BLaER1 (cell line): ENCODE measurements at regions not wholly inside any gene's neighbourhood (a gene's known extent, or its start where the extent isn't known, plus 50 kb on each side); places are given as distances from the start of the nearest gene placed in this dataset.
"Not testable (repeated sequence)": the region's sequence is repeated elsewhere in the genome, so short reads cannot be mapped to it uniquely, and the experiment has no call there.

ENCODE experiments used
- H3K27ac ChIP-seq: shearing (Covaris generic); formaldehyde crosslinking; 2 replicates; pipeline ENCODE4 v1.8.1; 2022
- H3K27me3 ChIP-seq: shearing (Covaris generic); formaldehyde crosslinking; 2 replicates; pipeline ENCODE4 v1.8.1; 2022
- H3K36me3 ChIP-seq: shearing (Covaris generic); formaldehyde crosslinking; 2 replicates; pipeline ENCODE4 v1.8.1; 2022
- H3K4me1 ChIP-seq: shearing (Covaris generic); formaldehyde crosslinking; 2 replicates; pipeline ENCODE4 v1.8.1; 2022
- H3K4me2 ChIP-seq: shearing (Covaris generic); formaldehyde crosslinking; 2 replicates; pipeline ENCODE4 v1.8.1; 2022
- H3K4me3 ChIP-seq: shearing (Covaris generic); formaldehyde crosslinking; 2 replicates; pipeline ENCODE4 v1.8.1; 2022
- H3K9ac ChIP-seq: shearing (Covaris generic); formaldehyde crosslinking; 2 replicates; pipeline ENCODE4 v1.8.1; 2022
- H3K9me3 ChIP-seq: shearing (Covaris generic); formaldehyde crosslinking; 2 replicates; pipeline ENCODE4 v1.8.1; 2022
- H4K20me1 ChIP-seq: shearing (Covaris generic); formaldehyde crosslinking; 2 replicates; pipeline ENCODE4 v1.8.1; 2022
- Cebpa-rat ChIP-seq: shearing (Covaris generic); IDR thresholded peaks from 2 replicates; pipeline ENCODE4 v1.8.1; 2022

GRCh38 chr6:68039641-68040311 is 595.3 kb upstream of the ADGRB3 start:
- Histone ChIP-seq H3K27ac (peak overlapping the region; percentile 76), H3K9me3 (no peaks in the 10 kb centered on the region), H3K4me2 (peak overlapping the region; percentile 38), H4K20me1 (no peaks in the 10 kb centered on the region), H3K4me1 (no peaks in the 10 kb centered on the region), H3K9ac (peak overlapping the region; percentile 70), H3K27me3 (no peaks in the 10 kb centered on the region), H3K36me3 (no peaks in the 10 kb centered on the region), H3K4me3 (peak overlapping the region; percentile 57)
- no peak for TF ChIP-seq Cebpa-rat

- Histone ChIP-seq H3K9me3 (no peaks in the 10 kb centered on the region), H3K4me2 (no peak overlapping the region), H3K4me1 (no peaks in the 10 kb centered on the region), H4K20me1 (no peaks in the 10 kb centered on the region), H3K36me3 (no peaks in the 10 kb centered on the region), H3K27me3 (no peaks in the 10 kb centered on the region), H3K9ac (no peak overlapping the region), H3K4me3 (no peak overlapping the region), H3K27ac (no peak overlapping the region)
- no peak for TF ChIP-seq Cebpa-rat
These were observed 596.2 kb upstream of the ADGRB3 start for GRCh38 chr6:68038815-68039408.

- H3K36me3 ChIP-seq, result no peaks in the 10 kb centered on the region
- no peak overlapping the region for H3K9ac ChIP-seq
- H3K9me3 ChIP-seq, result no peaks in the 10 kb centered on the region
- H4K20me1 ChIP-seq, result no peaks in the 10 kb centered on the region
- H3K27me3 ChIP-seq, result no peaks in the 10 kb centered on the region
- no peak overlapping the region for H3K4me2 ChIP-seq
- H3K4me1 ChIP-seq, result no peaks in the 10 kb centered on the region
- H3K4me3 ChIP-seq, result no peak overlapping the region
- TF ChIP-seq Cebpa-rat, result no peak
- H3K27ac ChIP-seq, result no peak overlapping the region
These were observed 602.9 kb upstream of the ADGRB3 start for GRCh38 chr6:68032217-68032616.

- H3K4me3 ChIP-seq, result no peak overlapping the region
- H3K4me1 ChIP-seq, result no peaks in the 10 kb centered on the region
- H3K36me3 ChIP-seq, result no peaks in the 10 kb centered on the region
- no peak overlapping the region for H3K9ac ChIP-seq
- H3K9me3 ChIP-seq, result no peaks in the 10 kb centered on the region
- no peaks in the 10 kb centered on the region for H4K20me1 ChIP-seq
- no peaks in the 10 kb centered on the region for H3K27me3 ChIP-seq
- H3K27ac ChIP-seq, result no peak overlapping the region
- H3K4me2 ChIP-seq, result no peak overlapping the region
- no peak for TF ChIP-seq Cebpa-rat
These were observed 604.0 kb upstream of the ADGRB3 start for GRCh38 chr6:68031054-68031453.

- Histone ChIP-seq H3K9ac (no peak overlapping the region), H3K27me3 (no peaks in the 10 kb centered on the region), H3K4me3 (no peak overlapping the region), H3K9me3 (no peaks in the 10 kb centered on the region), H3K4me1 (no peaks in the 10 kb centered on the region), H4K20me1 (no peaks in the 10 kb centered on the region), H3K27ac (no peak overlapping the region), H3K36me3 (no peaks in the 10 kb centered on the region), H3K4me2 (no peak overlapping the region)
- TF ChIP-seq Cebpa-rat, result no peak
These were observed 608.6 kb upstream of the ADGRB3 start for GRCh38 chr6:68026483-68026882.

- Histone ChIP-seq H3K9me3 (no peaks in the 10 kb centered on the region), H3K4me2 (no peak overlapping the region), H3K9ac (no peak overlapping the region), H4K20me1 (no peaks in the 10 kb centered on the region), H3K27me3 (no peaks in the 10 kb centered on the region), H3K4me3 (no peak overlapping the region), H3K27ac (no peak overlapping the region), H3K4me1 (no peaks in the 10 kb centered on the region), H3K36me3 (no peaks in the 10 kb centered on the region)
- no peak for TF ChIP-seq Cebpa-rat
These were observed 609.3 kb upstream of the ADGRB3 start for GRCh38 chr6:68025764-68026163.

GRCh38 chr6:68024570-68025269 is 610.4 kb upstream of the ADGRB3 start:
- Histone ChIP-seq H4K20me1 (no peaks in the 10 kb centered on the region), H3K9me3 (no peaks in the 10 kb centered on the region), H3K4me2 (no peak overlapping the region), H3K4me1 (no peaks in the 10 kb centered on the region), H3K4me3 (no peak overlapping the region), H3K27ac (no peak overlapping the region), H3K36me3 (no peaks in the 10 kb centered on the region), H3K27me3 (no peaks in the 10 kb centered on the region), H3K9ac (no peak overlapping the region)
- TF ChIP-seq Cebpa-rat, result no peak

- H3K4me1 ChIP-seq, H4K20me1 ChIP-seq, H3K9me3 ChIP-seq, H3K27ac ChIP-seq, H3K4me3 ChIP-seq, H3K36me3 ChIP-seq, H3K9ac ChIP-seq, H3K27me3 ChIP-seq, H3K4me2 ChIP-seq: not testable (repeated sequence)
These were observed 612.1 kb upstream of the ADGRB3 start for GRCh38 chr6:68022968-68023367.

- H3K4me1 ChIP-seq, result no peaks in the 10 kb centered on the region
- no peak overlapping the region for H3K4me3 ChIP-seq
- H3K9me3 ChIP-seq, result no peaks in the 10 kb centered on the region
- no peaks in the 10 kb centered on the region for H3K36me3 ChIP-seq
- H3K4me2 ChIP-seq, result no peak overlapping the region
- H3K9ac ChIP-seq, result no peak overlapping the region
- TF ChIP-seq Cebpa-rat, result no peak
- H3K27ac ChIP-seq, result no peak overlapping the region
- no peaks in the 10 kb centered on the region for H3K27me3 ChIP-seq
- H4K20me1 ChIP-seq, result no peaks in the 10 kb centered on the region
These were observed 621.1 kb upstream of the ADGRB3 start for GRCh38 chr6:68013780-68014515.

GRCh38 chr6:68012822-68013221 is 622.3 kb upstream of the ADGRB3 start:
- Histone ChIP-seq H3K4me3 (no peak overlapping the region), H4K20me1 (no peaks in the 10 kb centered on the region), H3K27ac (no peak overlapping the region), H3K9ac (no peak overlapping the region), H3K4me1 (0 out of 2 replicates have a peak, but pooled peaks cover 4% of the 10 kb centered on the region), H3K9me3 (no peaks in the 10 kb centered on the region), H3K36me3 (no peaks in the 10 kb centered on the region), H3K27me3 (no peaks in the 10 kb centered on the region), H3K4me2 (no peak overlapping the region)
- no peak for TF ChIP-seq Cebpa-rat
